ENCODE measurements at regions not wholly inside any gene's neighbourhood (a gene's known extent, or its start where the extent isn't known, plus 50 kb on each side); places are given as distances from the start of the nearest gene placed in this dataset.

DNA sequence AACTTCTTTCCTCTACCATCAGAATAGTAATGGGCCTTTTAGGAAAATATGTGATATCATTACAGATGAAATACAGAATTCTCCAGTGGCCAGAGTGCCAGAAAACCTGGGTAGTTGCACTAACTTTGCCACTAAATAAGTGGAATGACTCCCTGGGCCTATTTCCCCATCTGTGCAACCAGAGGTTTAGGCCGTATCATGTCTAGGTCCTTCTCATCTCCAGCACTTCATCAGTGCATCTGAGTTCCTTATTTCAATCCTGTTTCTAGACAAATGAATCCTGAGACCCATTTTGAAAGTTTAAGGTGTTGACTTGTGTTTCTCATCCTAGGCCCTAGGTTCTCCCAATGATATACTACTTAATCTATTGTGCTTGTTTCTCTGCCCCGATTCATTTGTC lies 236.2 kb downstream of the CD83 start:
- TF ChIP-seq, protein P1, sequence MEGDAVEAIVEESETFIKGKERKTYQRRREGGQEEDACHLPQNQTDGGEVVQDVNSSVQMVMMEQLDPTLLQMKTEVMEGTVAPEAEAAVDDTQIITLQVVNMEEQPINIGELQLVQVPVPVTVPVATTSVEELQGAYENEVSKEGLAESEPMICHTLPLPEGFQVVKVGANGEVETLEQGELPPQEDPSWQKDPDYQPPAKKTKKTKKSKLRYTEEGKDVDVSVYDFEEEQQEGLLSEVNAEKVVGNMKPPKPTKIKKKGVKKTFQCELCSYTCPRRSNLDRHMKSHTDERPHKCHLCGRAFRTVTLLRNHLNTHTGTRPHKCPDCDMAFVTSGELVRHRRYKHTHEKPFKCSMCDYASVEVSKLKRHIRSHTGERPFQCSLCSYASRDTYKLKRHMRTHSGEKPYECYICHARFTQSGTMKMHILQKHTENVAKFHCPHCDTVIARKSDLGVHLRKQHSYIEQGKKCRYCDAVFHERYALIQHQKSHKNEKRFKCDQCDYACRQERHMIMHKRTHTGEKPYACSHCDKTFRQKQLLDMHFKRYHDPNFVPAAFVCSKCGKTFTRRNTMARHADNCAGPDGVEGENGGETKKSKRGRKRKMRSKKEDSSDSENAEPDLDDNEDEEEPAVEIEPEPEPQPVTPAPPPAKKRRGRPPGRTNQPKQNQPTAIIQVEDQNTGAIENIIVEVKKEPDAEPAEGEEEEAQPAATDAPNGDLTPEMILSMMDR (IDR thresholded peaks at IDR 0.05), result no peak
- TF ChIP-seq NR1H2 (CRISPR knock-in tag; IDR thresholded peaks at IDR 0.05) (no peak), CBFB (CRISPR knock-in tag; IDR thresholded peaks at IDR 0.05; ENCODE audit: low read depth) (no peak)
- TF ChIP-seq, protein P2, sequence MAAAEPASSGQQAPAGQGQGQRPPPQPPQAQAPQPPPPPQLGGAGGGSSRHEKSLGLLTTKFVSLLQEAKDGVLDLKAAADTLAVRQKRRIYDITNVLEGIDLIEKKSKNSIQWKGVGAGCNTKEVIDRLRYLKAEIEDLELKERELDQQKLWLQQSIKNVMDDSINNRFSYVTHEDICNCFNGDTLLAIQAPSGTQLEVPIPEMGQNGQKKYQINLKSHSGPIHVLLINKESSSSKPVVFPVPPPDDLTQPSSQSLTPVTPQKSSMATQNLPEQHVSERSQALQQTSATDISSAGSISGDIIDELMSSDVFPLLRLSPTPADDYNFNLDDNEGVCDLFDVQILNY (CRISPR knock-in tag; IDR thresholded peaks at IDR 0.05), result no peak
